Neural crest cell (in vitro differentiated cells): ENCODE measurements at regions not wholly inside any gene's neighbourhood (a gene's known extent, or its start where the extent isn't known, plus 50 kb on each side); places are given as distances from the start of the nearest gene placed in this dataset.

Experiments
- DNase-seq: peaks from one replicate; pipeline ENCODE4 v3.0.0; 2021; ENCODE audit warnings: low read depth, mixed read lengths, low spot score
- H3K27ac Mint-ChIP-seq: one replicate; pipeline ENCODE4 v1.8.0; 2021; ENCODE audit warnings: mild to moderate bottlenecking, mixed read lengths; ENCODE audit not compliant: unreplicated experiment
- H3K27me3 Mint-ChIP-seq: 2 replicates; pipeline ENCODE4 v1.8.0; 2021; ENCODE audit warnings: low read depth, mild to moderate bottlenecking, mixed read lengths
- H3K36me3 Mint-ChIP-seq: 2 replicates; pipeline ENCODE4 v1.8.0; 2021; ENCODE audit warnings: low read depth, mild to moderate bottlenecking, mixed read lengths
- H3K4me1 Mint-ChIP-seq: 2 replicates; pipeline ENCODE4 v1.8.0; 2021; ENCODE audit warnings: mixed read lengths
- H3K4me3 Mint-ChIP-seq: one replicate; pipeline ENCODE4 v1.8.0; 2021; ENCODE audit warnings: mild to moderate bottlenecking, mixed read lengths
- H3K9me3 Mint-ChIP-seq: 2 replicates; pipeline ENCODE4 v1.8.0; 2021; ENCODE audit warnings: mixed read lengths
- CTCF ChIP-seq: fragments of 200-600 bp; sonication (generic); conservative IDR thresholded peaks from 2 replicates; pipeline ENCODE4 v1.5.0; 2021; ENCODE audit warnings: antibody characterized with exemption, mild to moderate bottlenecking

GRCh38 chr16:86426063-86426642 is 84.2 kb upstream of the FOXF1 start:
- Mint-ChIP-seq H3K4me1 (no peaks in the 10 kb centered on the region), H3K9me3 (peaks cover 6% of the 10 kb centered on the region), H3K27ac (no peak overlapping the region), H3K27me3 (peaks cover 6% of the 10 kb centered on the region), H3K36me3 (peaks cover 3% of the 10 kb centered on the region), H3K4me3 (no peak overlapping the region)
- TF ChIP-seq CTCF = no peak
- no peak for DNase-seq

DNA sequence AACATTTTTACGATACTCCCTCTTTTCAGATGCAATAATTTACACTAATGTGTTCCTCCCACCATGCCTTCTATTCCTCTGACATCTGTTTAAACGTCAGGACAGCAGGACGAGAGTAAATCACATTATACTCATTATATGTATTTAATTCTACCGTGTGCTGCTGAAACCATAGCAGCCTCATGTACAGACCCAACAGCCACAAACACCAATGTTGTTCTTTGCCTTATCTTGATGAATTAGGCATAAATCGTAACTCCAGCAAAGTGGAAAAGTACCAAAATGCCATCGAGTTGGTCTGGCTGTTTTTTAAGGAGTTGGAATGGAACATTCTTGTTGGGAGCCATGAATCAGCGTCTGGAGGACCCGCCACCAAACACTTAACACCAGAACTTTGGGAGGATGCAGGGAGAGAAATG is 82.9 kb upstream of the FOXF1 start:
- no peak for TF ChIP-seq CTCF

GRCh38 chr16:86428729-86429517 is 81.4 kb upstream of the FOXF1 start:
- Mint-ChIP-seq H3K27ac (no peak overlapping the region), H3K27me3 (peaks cover 15% of the 10 kb centered on the region), H3K9me3 (no peaks in the 10 kb centered on the region), H3K4me3 (no peak overlapping the region), H3K4me1 (no peaks in the 10 kb centered on the region), H3K36me3 (no peaks in the 10 kb centered on the region)
- DNase-seq = no peak
- no peak for TF ChIP-seq CTCF

More for the DNA sequence above, 82.9 kb upstream of the FOXF1 start:
- Mint-ChIP-seq H3K27ac (no peak overlapping the region), H3K4me1 (no peaks in the 10 kb centered on the region), H3K9me3 (no peaks in the 10 kb centered on the region), H3K27me3 (peaks cover 7% of the 10 kb centered on the region), H3K4me3 (no peak overlapping the region), H3K36me3 (peaks cover 3% of the 10 kb centered on the region)
- DNase-seq = no peak

- Mint-ChIP-seq H3K27ac (no peak overlapping the region), H3K27me3 (peaks cover 19% of the 10 kb centered on the region), H3K4me3 (no peak overlapping the region), H3K9me3 (no peaks in the 10 kb centered on the region), H3K4me1 (no peaks in the 10 kb centered on the region), H3K36me3 (no peaks in the 10 kb centered on the region)
- no peak for TF ChIP-seq CTCF
- no peak for DNase-seq
Observed at GRCh38 chr16:86429663-86430062, 80.7 kb upstream of the FOXF1 start.

- no peak for DNase-seq
- Mint-ChIP-seq H3K27ac (no peak overlapping the region), H3K4me3 (no peak overlapping the region), H3K4me1 (no peaks in the 10 kb centered on the region), H3K36me3 (no peaks in the 10 kb centered on the region), H3K27me3 (peaks cover 20% of the 10 kb centered on the region), H3K9me3 (no peaks in the 10 kb centered on the region)
- no peak for TF ChIP-seq CTCF
Observed at GRCh38 chr16:86430814-86431213, 79.5 kb upstream of the FOXF1 start.
